ENCODE measurements at regions not wholly inside any gene's neighbourhood (a gene's known extent, or its start where the extent isn't known, plus 50 kb on each side); places are given as distances from the start of the nearest gene placed in this dataset.

GRCh38 chr16:64236316-64236715 is 885.5 kb downstream of the CDH11 start:
- H4K20me1 ChIP-seq (ENCODE audit: control insufficient read depth, insufficient read depth, insufficient read length): no peaks in the 10 kb centered on the region
- no CpG with 5 or more reads among the region's 3 CpGs for WGBS (ENCODE audit: extremely low coverage, insufficient read length, low lambda C conversion rate)
- no peaks in the 10 kb centered on the region for H3K4me1 ChIP-seq (ENCODE audit: insufficient read depth, low read length)
- H3K23ac ChIP-seq (ENCODE audit: insufficient read length, low read depth, low read length): no peak overlapping the region
- Mint-ChIP-seq H3K36me3 (ENCODE audit: insufficient read depth in 1 of 3, low read depth in 3 of 3) (no peaks in the 10 kb centered on the region), H3K4me3 (no peak overlapping the region), H3K4me1 (0 out of 4 replicates have a peak, but pooled peaks cover 0 to 3% of the 10 kb centered on the region in 2 experiments), H3K27me3 (ENCODE audit: low read depth) (no peaks in the 10 kb centered on the region; the same call in 1 of the 2 replicates), H3K9me3 (no peaks in the 10 kb centered on the region; a peak in 1 of 5 replicates), H3K27ac (no peak overlapping the region)
- no peaks in the 10 kb centered on the region for H3K79me2 ChIP-seq (ENCODE audit: insufficient read depth, low read length)
- H2AFZ ChIP-seq (ENCODE audit: low read length): no peak overlapping the region
- no peaks in the 10 kb centered on the region for H3K9me3 ChIP-seq (ENCODE audit: control insufficient read depth, low read depth, low read length)
- H2BK15ac ChIP-seq (ENCODE audit: low read depth, low read length): no peak overlapping the region
- H3T11ph ChIP-seq (ENCODE audit: low read length): no peak overlapping the region
- H2BK12ac ChIP-seq (ENCODE audit: insufficient read length, low read depth, low read length): no peak overlapping the region
- no peak overlapping the region for H3K18ac ChIP-seq (ENCODE audit: insufficient read length, low read depth, low read length)
- TF ChIP-seq CTCF (conservative IDR thresholded peaks at IDR 0.05): no peak
- H3K4me2 ChIP-seq (ENCODE audit: insufficient read depth, insufficient read length, low read length): no peak overlapping the region
- H3K27ac ChIP-seq (ENCODE audit: insufficient read length, low read depth, low read length): no peak overlapping the region
- H3K4ac ChIP-seq (ENCODE audit: low read depth, low read length): no peak overlapping the region
- H3K27me3 ChIP-seq (ENCODE audit: insufficient read depth, low read length): no peaks in the 10 kb centered on the region
- H3K9ac ChIP-seq (ENCODE audit: extremely low read depth, insufficient read length, low read length): no peak overlapping the region
- H3K23me2 ChIP-seq (ENCODE audit: insufficient read length, low read depth, low read length, poor library complexity, severe bottlenecking): no peaks in the 10 kb centered on the region
- no peak overlapping the region for H2BK120ac ChIP-seq (ENCODE audit: low read depth, low read length, poor library complexity, severe bottlenecking)
- no peak overlapping the region for H4K8ac ChIP-seq (replicated peaks; ENCODE audit: insufficient read length, low read depth, low read length)
- no peak overlapping the region for H3K56ac ChIP-seq (ENCODE audit: insufficient read length, low read depth, low read length)
- no peak overlapping the region for H4K5ac ChIP-seq (ENCODE audit: insufficient read length, low read depth, low read length)
- H2BK20ac ChIP-seq (ENCODE audit: low read depth, low read length, poor library complexity, severe bottlenecking): no peak overlapping the region
- H3K14ac ChIP-seq (ENCODE audit: insufficient read depth, low read length): no peak overlapping the region
- no peak overlapping the region for H2AK5ac ChIP-seq (ENCODE audit: insufficient read length, low read length)
- no peak for DNase-seq
- no peaks in the 10 kb centered on the region for H3K79me1 ChIP-seq (ENCODE audit: insufficient read depth, low read depth, low read length, poor library complexity, severe bottlenecking)
- no peak overlapping the region for H2BK5ac ChIP-seq (ENCODE audit: insufficient read length, low read length)
- no peak overlapping the region for H4K91ac ChIP-seq (ENCODE audit: insufficient read length, low read depth, low read length)

All from H9 (cell line).